Vagina (tissue), 2 donors: ENCODE measurements at regions not wholly inside any gene's neighbourhood (a gene's known extent, or its start where the extent isn't known, plus 50 kb on each side); places are given as distances from the start of the nearest gene placed in this dataset.

Experiments
- DNase-seq, 2 donors: peaks; one replicate each; pipeline ENCODE4 v3.0.0-alpha.2; 2017; ENCODE audit errors: extremely low spot score in 2 of 2
- H3K27ac ChIP-seq: fragments of 200-600 bp; sonication (generic); one replicate; pipeline ENCODE4 v1.5.1; 2019
- H3K27me3 ChIP-seq: fragments of 200-600 bp; sonication (generic); one replicate; pipeline ENCODE4 v1.5.1; 2019
- H3K36me3 ChIP-seq, 2 donors: fragments of 200-600 bp; sonication (generic); one replicate each; pipeline ENCODE4 v1.5.1; 2017 to 2019
- H3K4me1 ChIP-seq: fragments of 200-600 bp; sonication (generic); one replicate; pipeline ENCODE4 v1.5.1; 2019
- H3K4me3 ChIP-seq, 2 donors: fragments of 200-600 bp; sonication (generic); 1 replicate in 1 of 2; 2 replicates in 1 of 2; pipeline ENCODE4 v1.5.1; 2016 to 2019
- H3K9me3 ChIP-seq: fragments of 200-600 bp; sonication (generic); one replicate; pipeline ENCODE4 v1.5.1; 2019
- CTCF ChIP-seq, 3 experiments: fragments of 450-650 bp in 2 of 3; fragments of 200-600 bp in 1 of 3; sonication (generic) in 1 of 3; IDR thresholded peaks; one replicate each; pipeline ENCODE4 v1.5.1; 2017 to 2019; ENCODE audit warnings: antibody characterized with exemption in 3 of 3, mild to moderate bottlenecking in 2 of 3, moderate library complexity in 2 of 3
- POLR2A ChIP-seq, 2 donors: fragments of 450-650 bp; IDR thresholded peaks; one replicate each; pipeline ENCODE4 v1.6.1; 2017; ENCODE audit warnings: antibody characterized with exemption in 2 of 2, mild to moderate bottlenecking in 2 of 2, moderate library complexity in 2 of 2
- POLR2AphosphoS5 ChIP-seq, 2 donors: sonication (generic); formaldehyde crosslinking; IDR thresholded peaks; one replicate each; pipeline ENCODE4 v1.9.0; 2017; ENCODE audit warnings: antibody characterized with exemption in 2 of 2, mild to moderate bottlenecking in 2 of 2, low read depth in 1 of 2; ENCODE audit not compliant: insufficient read depth in 1 of 2
- intact Hi-C: fragments of 100-400 bp; cut with DNase I; formaldehyde crosslinking; loops from one replicate; pipeline ENCODE4 v1.15.1; 2023

DNA sequence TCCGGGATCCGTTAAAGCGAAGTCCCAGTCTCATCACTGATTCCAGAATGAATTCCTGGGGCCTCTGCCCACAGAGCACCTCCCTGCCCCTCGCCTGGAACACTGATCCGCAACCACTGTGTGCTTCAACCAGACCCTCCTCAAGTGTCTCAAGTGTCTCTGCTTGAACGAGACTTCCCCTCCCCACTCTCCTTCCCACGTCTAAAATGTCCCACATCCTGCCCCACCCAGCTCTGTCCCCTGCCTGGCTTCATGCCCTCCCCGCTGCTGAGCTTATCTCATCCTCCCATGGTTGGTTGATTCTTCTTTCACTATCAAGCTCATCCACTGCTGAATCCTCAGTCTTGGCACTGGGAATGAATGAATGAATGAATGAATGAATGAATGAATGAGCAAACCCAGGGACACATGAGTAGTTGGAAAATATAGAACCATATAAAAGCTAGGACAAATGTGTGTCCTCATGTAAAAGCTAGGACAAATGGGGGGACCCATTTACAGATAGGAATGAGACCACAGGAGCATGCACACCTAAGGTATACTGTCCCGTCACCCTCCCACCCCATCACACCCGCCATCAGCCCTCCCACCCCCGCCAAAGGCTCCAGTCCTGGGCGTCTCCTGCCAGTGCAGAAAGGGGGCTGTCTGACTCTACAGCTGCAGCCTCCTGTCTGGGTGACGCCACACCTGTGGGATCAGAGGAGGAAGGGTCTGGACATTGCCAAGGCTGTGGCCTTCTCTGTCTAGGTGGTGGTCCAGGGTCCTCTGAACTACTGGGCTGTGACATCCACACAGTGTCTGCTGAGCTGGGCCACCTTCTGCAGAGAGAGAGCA lies 71.4 kb upstream of the LINC01488 start:
- no peaks in the 10 kb centered on the region for H3K27me3 ChIP-seq
- no peak for TF ChIP-seq POLR2AphosphoS5 (IDR thresholded peaks at IDR 0.05; ENCODE audit: insufficient read depth in 1 of 2, low read depth in 1 of 2)
- TF ChIP-seq CTCF (IDR thresholded peaks at IDR 0.05), result no peak
- TF ChIP-seq POLR2A (IDR thresholded peaks at IDR 0.05), result no peak
- no peaks in the 10 kb centered on the region for H3K4me1 ChIP-seq
- H3K27ac ChIP-seq, result no peak overlapping the region
- no peaks in the 10 kb centered on the region for H3K9me3 ChIP-seq
- H3K36me3 ChIP-seq, result no peaks in the 10 kb centered on the region
- intact Hi-C loops, result no loop called here
- no peak overlapping the region for H3K4me3 ChIP-seq
- no peak for DNase-seq

- Histone ChIP-seq H3K4me1 (peaks cover 4% of the 10 kb centered on the region), H3K27ac (no peak overlapping the region), H3K9me3 (no peaks in the 10 kb centered on the region), H3K36me3 (no peaks in the 10 kb centered on the region), H3K27me3 (no peaks in the 10 kb centered on the region), H3K4me3 (no peak overlapping the region)
- DNase-seq, result no peak
- intact Hi-C loops, result no loop called here
- TF ChIP-seq POLR2AphosphoS5 (IDR thresholded peaks at IDR 0.05; ENCODE audit: insufficient read depth in 1 of 2, low read depth in 1 of 2) (no peak), POLR2A (IDR thresholded peaks at IDR 0.05) (no peak), CTCF (IDR thresholded peaks at IDR 0.05) (no peak)
These were observed 70.1 kb upstream of the LINC01488 start for GRCh38 chr11:69411257-69411924.

DNA sequence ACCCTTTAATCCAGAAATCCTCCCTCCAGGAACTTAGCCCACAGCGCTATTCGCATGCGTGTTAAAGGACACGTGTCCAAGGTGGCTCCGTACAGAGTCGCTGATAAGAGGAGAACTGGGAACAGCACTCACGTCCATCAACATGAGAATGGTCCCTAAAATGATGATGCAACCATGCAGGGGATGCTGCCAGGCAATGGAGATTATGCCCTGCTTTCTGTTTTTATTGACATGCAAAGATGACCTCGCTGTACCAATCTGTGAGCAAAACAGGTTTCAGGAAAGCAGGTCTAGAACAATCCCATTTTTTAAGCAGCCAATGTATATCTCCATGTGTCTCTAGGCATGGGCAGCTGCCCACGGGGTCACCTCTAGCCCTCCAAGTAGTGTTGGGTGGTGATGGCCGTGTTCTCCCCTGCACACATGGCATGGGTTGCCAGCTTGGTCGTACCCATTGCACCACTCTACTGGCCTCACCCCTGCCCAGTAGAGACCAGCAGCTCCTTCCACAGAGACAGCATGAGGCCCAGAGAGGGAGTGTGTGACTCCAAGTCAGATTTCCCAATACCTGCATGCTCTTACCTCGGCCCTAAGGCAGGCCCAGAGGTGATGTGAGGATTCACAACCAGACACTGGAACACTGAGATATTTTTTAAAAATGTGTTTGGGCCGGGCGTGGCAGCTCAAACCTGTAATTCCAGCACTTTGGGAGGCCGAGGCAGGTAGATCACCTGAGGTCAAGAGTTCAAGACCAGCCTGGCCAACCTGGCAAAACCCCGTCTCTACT lies 68.3 kb upstream of the LINC01488 start:
- no peaks in the 10 kb centered on the region for H3K9me3 ChIP-seq
- H3K27ac ChIP-seq, result no peak overlapping the region
- DNase-seq, result no peak
- TF ChIP-seq POLR2A (IDR thresholded peaks at IDR 0.05), result no peak
- no peak for TF ChIP-seq CTCF (IDR thresholded peaks at IDR 0.05)
- TF ChIP-seq POLR2AphosphoS5 (IDR thresholded peaks at IDR 0.05; ENCODE audit: insufficient read depth in 1 of 2, low read depth in 1 of 2), result no peak
- no peak overlapping the region for H3K4me3 ChIP-seq
- intact Hi-C loops, result no loop called here
- peaks cover 14% of the 10 kb centered on the region for H3K4me1 ChIP-seq
- H3K27me3 ChIP-seq, result no peaks in the 10 kb centered on the region
- no peaks in the 10 kb centered on the region for H3K36me3 ChIP-seq

GRCh38 chr11:69413993-69414392 lies 67.5 kb upstream of the LINC01488 start:
- intact Hi-C loops, result no loop called here
- DNase-seq, result no peak
- H3K9me3 ChIP-seq, result no peaks in the 10 kb centered on the region
- H3K36me3 ChIP-seq, result no peaks in the 10 kb centered on the region
- TF ChIP-seq POLR2A (IDR thresholded peaks at IDR 0.05) (no peak), CTCF (IDR thresholded peaks at IDR 0.05) (no peak), POLR2AphosphoS5 (IDR thresholded peaks at IDR 0.05; ENCODE audit: insufficient read depth in 1 of 2, low read depth in 1 of 2) (no peak)
- H3K27me3 ChIP-seq, result no peaks in the 10 kb centered on the region
- H3K4me3 ChIP-seq, result no peak overlapping the region
- H3K27ac ChIP-seq, result no peak overlapping the region
- H3K4me1 ChIP-seq, result peaks cover 14% of the 10 kb centered on the region
